ENCODE measurements at regions not wholly inside any gene's neighbourhood (a gene's known extent, or its start where the extent isn't known, plus 50 kb on each side); places are given as distances from the start of the nearest gene placed in this dataset.
"Not testable (repeated sequence)": the region's sequence is repeated elsewhere in the genome, so short reads cannot be mapped to it uniquely, and the experiment has no call there.

DNA sequence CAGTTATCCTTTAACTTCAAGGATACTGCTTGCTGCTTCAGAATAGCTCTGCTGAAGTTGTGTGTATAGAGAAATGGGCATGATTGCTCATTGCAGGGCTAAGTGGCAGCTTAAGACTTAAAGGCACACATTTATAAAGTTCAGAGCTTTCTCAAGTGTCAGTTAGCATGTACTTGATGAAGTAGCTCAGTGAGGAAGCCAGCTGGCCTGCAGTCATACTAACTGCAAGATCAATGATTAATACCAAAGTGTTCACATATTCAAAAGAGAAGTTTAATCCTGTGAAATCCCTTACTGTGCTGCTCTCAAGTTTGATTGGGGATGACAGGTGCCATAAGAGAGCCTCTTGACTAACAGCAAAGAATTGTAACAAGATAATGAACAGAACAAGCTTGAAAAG lies 483.4 kb upstream of the NUDT12 start:
- Histone ChIP-seq H3K27me3 (ENCODE audit: control insufficient read depth, insufficient read depth, low read length) (no peaks in the 10 kb centered on the region), H3K36me3 (ENCODE audit: control insufficient read depth, insufficient read depth, low read length) (no peaks in the 10 kb centered on the region), H3K4me3 (ENCODE audit: low read length) (no peak overlapping the region), H3K9me3 (replicated peaks; ENCODE audit: control insufficient read depth, low read depth, low read length) (no peaks in the 10 kb centered on the region), H3K27ac (ENCODE audit: low read length) (no peak overlapping the region), H3K4me1 (ENCODE audit: control insufficient read depth, insufficient read depth, low read length) (no peaks in the 10 kb centered on the region)
- DNase-seq: no peak

DNA sequence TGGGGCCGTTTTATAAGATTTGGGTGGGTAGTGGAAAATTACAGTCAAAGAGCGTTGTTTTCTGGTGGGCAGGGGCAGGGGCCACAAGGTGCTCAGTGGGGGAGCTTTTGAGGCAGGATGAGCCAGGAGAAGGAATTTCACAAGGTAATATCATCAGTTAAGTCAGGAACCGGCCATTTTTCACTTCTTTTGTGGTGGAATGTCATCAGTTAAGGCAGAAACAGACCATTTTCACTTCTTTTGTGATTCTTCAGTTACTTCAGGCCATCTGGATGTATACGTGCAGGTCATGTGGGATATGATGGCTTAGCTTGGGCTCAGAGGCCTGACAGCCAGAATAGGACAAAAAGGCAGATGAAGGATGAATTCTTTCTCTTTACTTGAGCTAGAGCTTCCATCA lies 477.3 kb upstream of the NUDT12 start:
- DNase-seq; H3K9me3 ChIP-seq (replicated peaks; ENCODE audit: control insufficient read depth, low read depth, low read length); H3K4me1 ChIP-seq (ENCODE audit: control insufficient read depth, insufficient read depth, low read length); H3K27ac ChIP-seq (ENCODE audit: low read length); H3K27me3 ChIP-seq (ENCODE audit: control insufficient read depth, insufficient read depth, low read length); H3K36me3 ChIP-seq (ENCODE audit: control insufficient read depth, insufficient read depth, low read length); H3K4me3 ChIP-seq (ENCODE audit: low read length): not testable (repeated sequence)
- WGBS (ENCODE audit: insufficient coverage): 63% methylated on average over 2 of the region's 4 CpGs

DNA sequence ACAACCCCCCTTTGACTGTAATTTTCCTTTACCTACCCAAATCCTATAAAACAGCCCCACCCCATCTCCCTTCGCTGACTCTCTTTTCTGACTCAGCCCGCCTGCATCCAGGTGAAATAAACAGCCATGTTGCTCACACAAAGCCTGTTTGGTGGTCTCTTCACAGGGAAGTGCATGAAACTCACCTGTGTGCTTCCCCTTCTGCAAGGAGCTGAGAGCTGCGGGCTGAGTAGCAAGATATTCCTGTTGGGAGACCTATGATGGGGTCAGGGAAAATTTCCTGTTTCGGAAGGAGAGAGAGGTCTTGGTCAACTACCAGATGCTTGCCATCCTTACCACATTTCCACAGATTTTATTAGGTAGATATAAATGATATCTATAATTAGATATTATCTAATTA lies 474.5 kb upstream of the NUDT12 start:
- H3K36me3 ChIP-seq (ENCODE audit: control insufficient read depth, insufficient read depth, low read length); DNase-seq; H3K27ac ChIP-seq (ENCODE audit: low read length); H3K27me3 ChIP-seq (ENCODE audit: control insufficient read depth, insufficient read depth, low read length); H3K9me3 ChIP-seq (replicated peaks; ENCODE audit: control insufficient read depth, low read depth, low read length); H3K4me3 ChIP-seq (ENCODE audit: low read length); H3K4me1 ChIP-seq (ENCODE audit: control insufficient read depth, insufficient read depth, low read length): not testable (repeated sequence)
- WGBS (ENCODE audit: insufficient coverage): 63% methylated on average over 1 of the region's 4 CpGs

DNA sequence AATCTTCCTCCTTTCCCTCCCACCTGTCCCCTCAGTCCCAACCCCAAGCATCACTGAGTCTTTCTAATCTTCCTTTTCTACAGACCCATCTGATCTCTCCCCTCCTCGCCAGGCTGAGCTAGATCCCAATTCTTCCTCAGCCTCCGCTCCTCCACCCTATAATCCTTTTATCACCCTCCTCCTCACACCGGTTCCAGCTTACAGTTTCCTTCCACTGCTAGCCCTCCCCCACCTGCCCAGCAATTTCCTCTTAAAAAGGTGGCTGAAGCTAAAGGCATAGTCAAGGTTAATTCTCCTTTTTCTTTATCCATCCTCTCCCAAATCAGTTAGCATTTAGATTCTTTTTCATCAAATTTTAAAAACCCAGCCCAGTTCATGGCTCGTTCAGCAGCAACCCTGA lies 470.6 kb upstream of the NUDT12 start:
- not testable (repeated sequence) for H3K4me1 ChIP-seq (ENCODE audit: control insufficient read depth, insufficient read depth, low read length); H3K4me3 ChIP-seq (ENCODE audit: low read length); H3K36me3 ChIP-seq (ENCODE audit: control insufficient read depth, insufficient read depth, low read length); H3K27ac ChIP-seq (ENCODE audit: low read length); H3K9me3 ChIP-seq (replicated peaks; ENCODE audit: control insufficient read depth, low read depth, low read length); DNase-seq; H3K27me3 ChIP-seq (ENCODE audit: control insufficient read depth, insufficient read depth, low read length)
- 56% methylated on average over 3 of the region's 4 CpGs for WGBS (ENCODE audit: insufficient coverage)

DNA sequence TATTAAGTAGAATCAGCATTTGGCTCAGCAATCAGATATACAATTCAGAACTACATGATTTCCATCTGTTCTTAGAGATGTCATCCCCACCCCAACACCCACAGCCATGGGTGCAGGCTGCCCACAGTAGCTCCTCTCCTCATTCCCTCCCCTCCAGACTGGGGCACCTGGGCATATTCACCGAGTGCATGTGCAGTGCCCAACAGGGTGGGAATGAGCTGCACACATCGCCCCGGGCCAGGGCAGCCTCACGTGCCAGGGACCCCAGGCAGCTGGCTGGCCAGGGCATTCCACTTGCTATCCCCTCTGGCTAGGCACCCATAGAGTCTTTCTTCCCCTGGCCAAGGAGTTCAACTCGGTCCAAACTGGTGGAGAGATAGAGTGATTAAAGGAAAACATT lies 461.9 kb upstream of the NUDT12 start:
- Histone ChIP-seq H3K27ac (ENCODE audit: low read length) (no peak overlapping the region), H3K4me1 (ENCODE audit: control insufficient read depth, insufficient read depth, low read length) (no peaks in the 10 kb centered on the region), H3K36me3 (ENCODE audit: control insufficient read depth, insufficient read depth, low read length) (no peaks in the 10 kb centered on the region), H3K27me3 (ENCODE audit: control insufficient read depth, insufficient read depth, low read length) (no peaks in the 10 kb centered on the region), H3K4me3 (ENCODE audit: low read length) (no peak overlapping the region), H3K9me3 (replicated peaks; ENCODE audit: control insufficient read depth, low read depth, low read length) (no peaks in the 10 kb centered on the region)
- DNase-seq: no peak
- WGBS (ENCODE audit: insufficient coverage): 100% methylated on average over 1 of the region's 5 CpGs

DNA sequence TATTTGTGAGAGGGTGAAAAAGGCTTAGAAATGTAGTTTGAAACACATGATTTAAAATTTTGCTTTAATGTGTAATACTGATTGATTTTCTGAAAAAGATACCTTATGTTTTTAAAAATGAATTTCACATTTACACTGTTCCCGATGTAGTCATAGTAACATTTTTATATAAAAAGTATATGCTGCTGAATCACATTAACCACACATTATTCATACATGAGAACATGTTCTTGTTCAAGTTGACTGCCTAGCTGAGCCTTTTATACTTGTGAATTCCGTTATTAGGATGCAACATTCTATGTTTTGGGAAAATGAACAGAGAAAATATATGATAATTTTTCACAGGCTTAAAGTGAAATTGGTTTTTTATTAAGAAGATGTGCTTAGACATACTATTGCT lies 461.1 kb upstream of the NUDT12 start:
- Histone ChIP-seq H3K27me3 (ENCODE audit: control insufficient read depth, insufficient read depth, low read length) (no peaks in the 10 kb centered on the region), H3K4me3 (ENCODE audit: low read length) (no peak overlapping the region), H3K36me3 (ENCODE audit: control insufficient read depth, insufficient read depth, low read length) (no peaks in the 10 kb centered on the region), H3K9me3 (replicated peaks; ENCODE audit: control insufficient read depth, low read depth, low read length) (no peaks in the 10 kb centered on the region), H3K4me1 (ENCODE audit: control insufficient read depth, insufficient read depth, low read length) (no peaks in the 10 kb centered on the region), H3K27ac (ENCODE audit: low read length) (no peak overlapping the region)
- no peak for DNase-seq
- WGBS (ENCODE audit: insufficient coverage): no CpG with 5 or more reads among the region's 2 CpGs

DNA sequence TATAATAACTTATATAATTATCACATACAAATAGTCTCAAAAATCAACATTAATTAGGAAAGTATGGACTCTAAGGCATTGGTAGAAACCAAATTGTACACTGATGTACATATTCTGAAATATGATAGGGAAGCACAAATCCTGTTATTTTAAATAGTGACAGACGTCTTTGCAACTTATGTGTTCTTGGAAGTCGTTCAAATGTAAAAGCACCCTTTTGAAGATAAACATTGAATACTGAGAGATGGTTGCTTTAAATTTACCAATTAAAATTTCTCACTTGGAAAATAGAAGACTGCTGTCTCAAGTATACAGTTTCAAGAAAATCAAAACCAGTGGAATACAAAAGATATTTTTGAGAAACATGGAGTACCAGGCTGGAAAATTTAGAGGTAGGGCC lies 457.4 kb upstream of the NUDT12 start:
- WGBS (ENCODE audit: insufficient coverage): no CpG with 5 or more reads among the region's 2 CpGs
- Histone ChIP-seq H3K4me3 (ENCODE audit: low read length) (no peak overlapping the region), H3K27me3 (ENCODE audit: control insufficient read depth, insufficient read depth, low read length) (no peaks in the 10 kb centered on the region), H3K4me1 (ENCODE audit: control insufficient read depth, insufficient read depth, low read length) (no peaks in the 10 kb centered on the region), H3K36me3 (ENCODE audit: control insufficient read depth, insufficient read depth, low read length) (no peaks in the 10 kb centered on the region), H3K9me3 (replicated peaks; ENCODE audit: control insufficient read depth, low read depth, low read length) (no peaks in the 10 kb centered on the region), H3K27ac (ENCODE audit: low read length) (no peak overlapping the region)
- DNase-seq: no peak

DNA sequence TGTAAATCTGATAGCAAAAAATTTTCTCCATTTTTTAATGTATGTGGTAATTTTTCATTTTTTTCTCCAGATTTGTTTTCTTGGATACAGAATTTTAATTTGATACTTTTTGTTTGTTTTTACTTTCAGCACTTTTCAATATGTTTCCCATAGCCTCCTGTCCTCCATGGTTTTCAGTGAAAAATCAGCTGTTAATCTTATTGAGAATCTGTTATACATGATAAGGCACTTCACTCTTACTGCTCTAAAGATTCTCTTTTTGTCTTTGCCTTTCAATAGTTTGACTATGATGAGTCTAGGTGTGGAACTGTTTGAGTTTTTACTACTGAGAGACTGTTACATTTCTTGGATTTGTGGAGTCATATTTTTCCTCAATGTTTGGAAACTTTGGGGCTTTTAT lies 455.7 kb upstream of the NUDT12 start:
- H3K36me3 ChIP-seq (ENCODE audit: control insufficient read depth, insufficient read depth, low read length): no peaks in the 10 kb centered on the region
- H3K4me3 ChIP-seq (ENCODE audit: low read length): no peak overlapping the region
- no peak overlapping the region for H3K27ac ChIP-seq (ENCODE audit: low read length)
- no peaks in the 10 kb centered on the region for H3K9me3 ChIP-seq (replicated peaks; ENCODE audit: control insufficient read depth, low read depth, low read length)
- H3K4me1 ChIP-seq (ENCODE audit: control insufficient read depth, insufficient read depth, low read length): no peaks in the 10 kb centered on the region
- no peak for DNase-seq
- H3K27me3 ChIP-seq (ENCODE audit: control insufficient read depth, insufficient read depth, low read length): no peaks in the 10 kb centered on the region

DNA sequence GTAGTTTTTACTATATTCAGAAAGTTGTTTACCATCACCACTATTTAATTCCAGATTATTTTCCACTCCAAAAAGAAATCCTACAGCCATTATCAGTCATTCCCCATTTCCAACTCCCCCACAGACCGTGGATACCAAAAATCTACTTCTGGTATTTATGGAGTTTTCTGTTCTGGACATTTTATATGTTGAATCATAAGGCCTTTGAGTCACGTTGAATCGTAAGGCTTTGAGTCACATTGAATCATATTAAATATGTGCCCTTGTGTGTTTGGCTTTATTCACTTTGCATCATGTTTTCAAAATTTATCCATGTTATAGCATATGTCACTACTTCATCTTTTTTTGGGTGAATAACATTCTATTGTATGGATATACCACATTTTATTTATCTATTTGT lies 454.1 kb upstream of the NUDT12 start:
- H3K9me3 ChIP-seq (replicated peaks; ENCODE audit: control insufficient read depth, low read depth, low read length): no peaks in the 10 kb centered on the region
- no peak overlapping the region for H3K27ac ChIP-seq (ENCODE audit: low read length)
- H3K27me3 ChIP-seq (ENCODE audit: control insufficient read depth, insufficient read depth, low read length): no peaks in the 10 kb centered on the region
- no CpG with 5 or more reads among the region's 3 CpGs for WGBS (ENCODE audit: insufficient coverage)
- H3K36me3 ChIP-seq (ENCODE audit: control insufficient read depth, insufficient read depth, low read length): no peaks in the 10 kb centered on the region
- H3K4me1 ChIP-seq (ENCODE audit: control insufficient read depth, insufficient read depth, low read length): no peaks in the 10 kb centered on the region
- no peak for DNase-seq
- no peak overlapping the region for H3K4me3 ChIP-seq (ENCODE audit: low read length)

DNA sequence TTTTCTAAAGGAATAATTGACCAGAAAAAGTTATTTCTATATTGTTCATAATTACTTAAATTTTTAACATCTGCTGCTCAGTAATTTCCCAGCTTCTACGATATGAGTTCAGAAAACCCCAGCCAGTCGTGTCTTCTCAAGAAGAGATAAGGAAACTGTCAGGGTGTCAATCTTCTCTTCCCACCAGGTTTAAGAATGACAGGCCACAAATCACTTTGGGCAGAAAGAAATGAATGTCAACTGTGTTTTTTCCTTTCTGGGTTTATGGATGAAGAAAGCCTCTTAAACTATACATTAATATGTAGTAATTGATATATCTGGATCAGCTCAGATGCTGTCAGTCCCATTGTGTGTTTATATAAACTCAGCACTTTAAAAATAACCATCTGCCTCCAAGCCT lies 453.2 kb upstream of the NUDT12 start:
- H3K27ac ChIP-seq (ENCODE audit: low read length): no peak overlapping the region
- H3K36me3 ChIP-seq (ENCODE audit: control insufficient read depth, insufficient read depth, low read length): no peaks in the 10 kb centered on the region
- no peak overlapping the region for H3K4me3 ChIP-seq (ENCODE audit: low read length)
- H3K9me3 ChIP-seq (replicated peaks; ENCODE audit: control insufficient read depth, low read depth, low read length): no peaks in the 10 kb centered on the region
- H3K27me3 ChIP-seq (ENCODE audit: control insufficient read depth, insufficient read depth, low read length): no peaks in the 10 kb centered on the region
- no CpG with 5 or more reads among the region's 2 CpGs for WGBS (ENCODE audit: insufficient coverage)
- no peak for DNase-seq
- H3K4me1 ChIP-seq (ENCODE audit: control insufficient read depth, insufficient read depth, low read length): no peaks in the 10 kb centered on the region

DNA sequence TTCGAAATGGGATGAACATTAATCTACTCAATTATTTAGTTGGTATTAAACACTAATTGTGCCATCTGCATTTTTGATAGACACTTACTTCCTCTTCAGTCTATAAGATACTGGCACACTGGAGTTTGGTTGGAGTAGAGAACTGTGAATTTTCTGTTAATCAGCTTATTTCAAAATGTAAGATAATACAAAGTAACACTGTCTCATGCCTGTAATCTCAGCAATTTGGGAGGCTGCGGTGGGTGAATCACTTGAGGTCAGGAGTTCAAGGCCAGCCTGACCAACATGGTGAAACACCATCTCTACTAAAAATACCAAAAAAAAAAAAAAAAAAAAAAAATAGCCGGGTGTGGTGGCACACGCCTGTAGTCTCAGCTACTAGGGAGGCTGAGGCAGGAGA lies 440.2 kb upstream of the NUDT12 start:
- WGBS (ENCODE audit: insufficient coverage): no CpG with 5 or more reads among the region's 4 CpGs
- not testable (repeated sequence) for H3K9me3 ChIP-seq (replicated peaks; ENCODE audit: control insufficient read depth, low read depth, low read length); H3K27me3 ChIP-seq (ENCODE audit: control insufficient read depth, insufficient read depth, low read length); H3K36me3 ChIP-seq (ENCODE audit: control insufficient read depth, insufficient read depth, low read length); DNase-seq; H3K4me3 ChIP-seq (ENCODE audit: low read length); H3K4me1 ChIP-seq (ENCODE audit: control insufficient read depth, insufficient read depth, low read length); H3K27ac ChIP-seq (ENCODE audit: low read length)

All from muscle of leg (tissue), 3 donors.